Esophagus squamous epithelium (tissue), 5 donors: ENCODE measurements at regions not wholly inside any gene's neighbourhood (a gene's known extent, or its start where the extent isn't known, plus 50 kb on each side); places are given as distances from the start of the nearest gene placed in this dataset.
"Not testable (repeated sequence)": the region's sequence is repeated elsewhere in the genome, so short reads cannot be mapped to it uniquely, and the experiment has no call there.

Experiments used
- DNase-seq: peaks from one replicate; lab custom pipeline; 2025; lab: John Stamatoyannopoulos, UW
- H3K27ac ChIP-seq, 4 donors: fragments of 200-600 bp; sonication (generic); one replicate each; pipeline ENCODE4 v1.5.1; 2016 to 2019; ENCODE audit warnings: mild to moderate bottlenecking in 1 of 4
- H3K27me3 ChIP-seq, 4 donors: fragments of 200-600 bp; sonication (generic); 1 replicate in 3 of 4; 2 replicates in 1 of 4; pipeline versions ENCODE4 v1.5.1 to v1.6.0; 2017 to 2021; ENCODE audit warnings: antibody characterized with exemption in 1 of 4
- H3K36me3 ChIP-seq, 3 donors: fragments of 200-600 bp; sonication (generic); one replicate each; pipeline ENCODE4 v1.5.1; 2016 to 2019
- H3K4me1 ChIP-seq, 3 donors: fragments of 200-600 bp; sonication (generic); one replicate each; pipeline ENCODE4 v1.5.1; 2017 to 2019
- H3K4me3 ChIP-seq, 4 donors: fragments of 200-600 bp; sonication (generic); 1 replicate in 3 of 4; 2 replicates in 1 of 4; pipeline ENCODE4 v1.5.1; 2016 to 2019; ENCODE audit warnings: mild to moderate bottlenecking in 2 of 4, moderate library complexity in 1 of 4
- H3K9me3 ChIP-seq, 3 donors: fragments of 200-600 bp; sonication (generic); one replicate each; pipeline ENCODE4 v1.5.1; 2016 to 2019
- POLR2A ChIP-seq, 4 donors: fragments of 450-650 bp; IDR thresholded peaks; one replicate each; pipeline ENCODE4 v1.6.1; 2017; ENCODE audit warnings: antibody characterized with exemption in 4 of 4, mild to moderate bottlenecking in 4 of 4, moderate library complexity in 3 of 4
- WGBS, 2 donors: methylation state at CpG; one replicate each; pipeline ENCODE4 v1.1.5; 2018; 5-methylcytosine and 5-hydroxymethylcytosine counted together
- intact Hi-C: fragments of 100-400 bp; cut with DNase I; formaldehyde crosslinking; loops from one replicate; pipeline ENCODE4 v1.15.0; 2022
- TF ChIP-seq, protein P1 (sequence below), 6 experiments: fragments of 450-650 bp in 4 of 6; fragments of 200-600 bp in 2 of 6; sonication (generic) in 2 of 6; IDR thresholded peaks; one replicate each; pipeline ENCODE4 v1.5.1; 2016 to 2019; ENCODE audit warnings: antibody characterized with exemption in 6 of 6, mild to moderate bottlenecking in 4 of 6, moderate library complexity in 4 of 6
- donor health status: DM: yes; HTN: yes; CAD: no.

- Histone ChIP-seq H3K27ac (no peak overlapping the region), H3K9me3 (peaks cover 0 to 16% (median 0%) of the 10 kb centered on the region in 3 donors), H3K27me3 (no peaks in the 10 kb centered on the region), H3K4me3 (no peak overlapping the region), H3K4me1 (no peaks in the 10 kb centered on the region), H3K36me3 (no peaks in the 10 kb centered on the region)
- no peak for TF ChIP-seq POLR2A (IDR thresholded peaks at IDR 0.05)
- TF ChIP-seq, protein P1, sequence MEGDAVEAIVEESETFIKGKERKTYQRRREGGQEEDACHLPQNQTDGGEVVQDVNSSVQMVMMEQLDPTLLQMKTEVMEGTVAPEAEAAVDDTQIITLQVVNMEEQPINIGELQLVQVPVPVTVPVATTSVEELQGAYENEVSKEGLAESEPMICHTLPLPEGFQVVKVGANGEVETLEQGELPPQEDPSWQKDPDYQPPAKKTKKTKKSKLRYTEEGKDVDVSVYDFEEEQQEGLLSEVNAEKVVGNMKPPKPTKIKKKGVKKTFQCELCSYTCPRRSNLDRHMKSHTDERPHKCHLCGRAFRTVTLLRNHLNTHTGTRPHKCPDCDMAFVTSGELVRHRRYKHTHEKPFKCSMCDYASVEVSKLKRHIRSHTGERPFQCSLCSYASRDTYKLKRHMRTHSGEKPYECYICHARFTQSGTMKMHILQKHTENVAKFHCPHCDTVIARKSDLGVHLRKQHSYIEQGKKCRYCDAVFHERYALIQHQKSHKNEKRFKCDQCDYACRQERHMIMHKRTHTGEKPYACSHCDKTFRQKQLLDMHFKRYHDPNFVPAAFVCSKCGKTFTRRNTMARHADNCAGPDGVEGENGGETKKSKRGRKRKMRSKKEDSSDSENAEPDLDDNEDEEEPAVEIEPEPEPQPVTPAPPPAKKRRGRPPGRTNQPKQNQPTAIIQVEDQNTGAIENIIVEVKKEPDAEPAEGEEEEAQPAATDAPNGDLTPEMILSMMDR (IDR thresholded peaks at IDR 0.05): no peak
- no peak for DNase-seq
- WGBS, 2 donors: 59 to 62% methylated on average over 10 of the region's 10 CpGs
- intact Hi-C loops: no loop called here
These were observed 350.9 kb downstream of the NUP35 start for GRCh38 chr2:183474912-183475695.

DNA sequence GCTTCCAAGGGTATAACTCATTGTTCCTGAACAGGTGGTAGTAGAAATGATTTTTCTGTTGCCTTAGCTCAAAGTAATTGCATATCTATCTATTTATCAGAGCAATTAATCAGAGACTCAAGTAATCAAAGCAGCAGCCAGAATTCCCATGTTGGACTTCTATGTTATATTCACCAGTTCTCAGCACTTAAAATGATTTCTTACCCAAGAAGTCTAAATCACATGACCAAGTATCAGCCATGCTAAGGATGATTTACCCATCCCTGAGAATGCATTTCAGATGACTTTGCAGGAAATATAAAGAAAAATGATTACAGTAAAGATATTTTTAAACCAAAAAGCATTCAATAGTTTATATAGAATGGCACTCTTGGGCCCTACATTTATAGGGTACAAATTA is 352.2 kb downstream of the NUP35 start:
- Histone ChIP-seq H3K4me3 (no peak overlapping the region), H3K36me3 (no peaks in the 10 kb centered on the region), H3K9me3 (peaks cover 0 to 9% (median 0%) of the 10 kb centered on the region in 3 donors), H3K27ac (no peak overlapping the region), H3K4me1 (no peaks in the 10 kb centered on the region), H3K27me3 (no peaks in the 10 kb centered on the region)
- DNase-seq: no peak
- intact Hi-C loops: no loop called here
- TF ChIP-seq, protein P1 (IDR thresholded peaks at IDR 0.05): no peak
- TF ChIP-seq POLR2A (IDR thresholded peaks at IDR 0.05): no peak

- no peak for TF ChIP-seq POLR2A (IDR thresholded peaks at IDR 0.05)
- no peak for DNase-seq
- H3K36me3 ChIP-seq: no peaks in the 10 kb centered on the region
- 66 to 81% methylated on average over 2 of the region's 2 CpGs for WGBS, 2 donors
- no peak overlapping the region for H3K4me3 ChIP-seq
- H3K27me3 ChIP-seq: no peaks in the 10 kb centered on the region
- intact Hi-C loops: no loop called here
- H3K4me1 ChIP-seq: no peaks in the 10 kb centered on the region
- no peak overlapping the region for H3K27ac ChIP-seq
- H3K9me3 ChIP-seq: peaks cover 0 to 9% (median 0%) of the 10 kb centered on the region in 3 donors
These were observed 353.1 kb downstream of the NUP35 start for GRCh38 chr2:183477296-183477695.

DNA sequence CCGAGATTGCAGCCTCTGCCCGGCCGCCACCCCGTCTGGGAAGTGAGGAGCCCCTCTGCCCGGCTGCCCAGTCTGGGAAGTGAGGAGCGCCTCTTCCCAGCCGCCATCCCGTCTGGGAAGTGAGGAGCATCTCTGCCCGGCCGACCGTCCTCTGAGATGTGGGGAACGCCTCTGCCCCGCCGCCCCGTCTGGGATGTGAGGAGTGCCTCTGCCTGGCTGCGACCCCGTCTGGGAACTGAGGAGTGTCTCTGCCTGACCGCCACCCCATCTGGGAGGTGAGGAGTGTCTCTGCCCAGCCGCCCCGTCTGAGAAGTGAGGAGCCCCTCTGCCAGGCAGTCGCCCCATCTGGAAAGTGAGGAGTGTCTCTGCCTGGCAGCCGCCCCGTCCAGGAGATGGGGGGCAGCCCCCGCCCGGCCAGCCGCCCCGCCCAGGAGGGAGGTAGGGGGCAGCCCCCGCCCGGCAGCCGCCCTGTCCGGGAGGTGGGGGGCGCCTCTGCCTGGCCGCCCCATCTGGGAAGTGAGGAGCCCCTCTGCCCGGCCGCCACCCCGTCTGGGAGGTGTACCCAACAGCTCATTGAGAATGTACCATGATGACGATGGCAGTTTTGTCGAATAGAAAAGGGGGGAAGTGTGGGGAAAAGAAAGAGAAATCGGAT is 354.8 kb downstream of the NUP35 start:
- H3K36me3 ChIP-seq, H3K27ac ChIP-seq, H3K9me3 ChIP-seq, H3K4me3 ChIP-seq, DNase-seq, intact Hi-C loops, H3K27me3 ChIP-seq, H3K4me1 ChIP-seq: not testable (repeated sequence)
- 93 to 94% methylated on average over 2 of the region's 39 CpGs for WGBS, 2 donors

DNA sequence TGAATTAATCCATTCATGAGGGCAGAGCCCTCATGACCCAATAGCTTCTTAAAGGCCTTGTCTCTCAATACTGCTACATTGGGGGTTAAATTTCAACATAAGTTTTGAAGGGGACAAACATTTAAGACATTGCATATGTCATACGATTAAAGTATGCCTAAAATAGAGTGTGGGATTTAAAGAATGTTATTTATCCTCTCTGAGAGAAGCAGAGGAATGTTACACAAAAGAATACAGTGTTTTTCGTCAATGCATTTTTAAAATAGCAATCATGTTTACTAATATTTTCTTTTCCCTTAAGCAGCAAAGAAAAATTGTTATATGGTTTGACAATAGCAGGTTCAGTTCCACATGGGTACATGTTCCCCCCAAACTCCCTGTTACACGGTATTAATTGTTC is 363.1 kb downstream of the NUP35 start:
- Histone ChIP-seq H3K9me3 (no peaks in the 10 kb centered on the region), H3K27me3 (no peaks in the 10 kb centered on the region), H3K36me3 (no peaks in the 10 kb centered on the region), H3K4me3 (no peak overlapping the region), H3K4me1 (no peaks in the 10 kb centered on the region), H3K27ac (no peak overlapping the region)
- TF ChIP-seq, protein P1 (IDR thresholded peaks at IDR 0.05): no peak
- no peak for TF ChIP-seq POLR2A (IDR thresholded peaks at IDR 0.05)
- intact Hi-C loops: no loop called here
- 65 to 67% methylated on average over 3 of the region's 3 CpGs for WGBS, 2 donors
- no peak for DNase-seq

GRCh38 chr2:183488421-183488820 is 364.2 kb downstream of the NUP35 start:
- H3K4me3 ChIP-seq: no peak overlapping the region
- no peaks in the 10 kb centered on the region for H3K36me3 ChIP-seq
- H3K9me3 ChIP-seq: no peaks in the 10 kb centered on the region
- TF ChIP-seq POLR2A (IDR thresholded peaks at IDR 0.05): no peak
- TF ChIP-seq, protein P1 (IDR thresholded peaks at IDR 0.05): no peak
- no peaks in the 10 kb centered on the region for H3K27me3 ChIP-seq
- no peaks in the 10 kb centered on the region for H3K4me1 ChIP-seq
- H3K27ac ChIP-seq: no peak overlapping the region
- DNase-seq: no peak
- intact Hi-C loops: no loop called here
